ENCODE measurements at regions not wholly inside any gene's neighbourhood (a gene's known extent, or its start where the extent isn't known, plus 50 kb on each side); places are given as distances from the start of the nearest gene placed in this dataset.

DNA sequence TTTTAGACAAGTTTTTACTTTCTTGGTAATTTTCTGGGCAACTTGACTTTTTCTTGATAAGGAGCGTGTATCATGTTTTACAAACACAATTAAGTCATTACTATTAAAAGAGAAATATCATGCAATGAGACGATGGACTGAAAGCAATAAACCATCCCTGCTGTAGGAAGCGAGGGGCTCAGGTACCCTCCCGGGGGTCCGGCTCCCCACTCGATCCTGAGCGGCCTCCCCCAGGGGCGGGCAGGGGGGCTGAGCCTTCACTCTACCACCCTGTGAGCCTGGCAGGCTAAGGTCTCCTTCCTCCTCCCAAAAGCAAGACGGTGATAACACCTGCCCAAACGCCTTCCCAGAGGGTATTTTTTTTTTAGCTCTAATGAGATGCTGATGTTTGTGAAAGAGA, 51.8 kb upstream of the ADGRA1 start:
- no peaks in the 10 kb centered on the region for H3K4me1 ChIP-seq (ENCODE audit: control insufficient read depth in 1 of 2, insufficient read depth in 2 of 2, low read length in 2 of 2)
- no peak overlapping the region for H3K27ac ChIP-seq (ENCODE audit: low read depth, low read length)
- no peak overlapping the region for H2BK5ac ChIP-seq (ENCODE audit: low read depth, low read length, poor library complexity)
- no peak overlapping the region for H4K91ac ChIP-seq (ENCODE audit: low read depth, low read length)
- H3K79me2 ChIP-seq (ENCODE audit: control insufficient read depth, insufficient read depth, low read length, poor library complexity), result no peaks in the 10 kb centered on the region
- no peak overlapping the region for H3K14ac ChIP-seq (ENCODE audit: low read length)
- H3K9me3 ChIP-seq (ENCODE audit: insufficient read depth, low read depth, low read length), result no peaks in the 10 kb centered on the region
- no peak overlapping the region for H3K4me3 ChIP-seq (ENCODE audit: low read depth, low read length)
- no peak overlapping the region for H2BK12ac ChIP-seq (ENCODE audit: low read length)
- H2BK120ac ChIP-seq (ENCODE audit: insufficient read depth, low read length, poor library complexity), result no peak overlapping the region
- no peak overlapping the region for H3K4me2 ChIP-seq (ENCODE audit: low read length)
- no peak for DNase-seq
- H3K79me1 ChIP-seq (ENCODE audit: low read length), result no peaks in the 10 kb centered on the region
- no peak overlapping the region for H3K18ac ChIP-seq (ENCODE audit: low read length)
- H4K12ac ChIP-seq (ENCODE audit: low read depth, low read length), result no peak overlapping the region
- no peak overlapping the region for H2AK5ac ChIP-seq (ENCODE audit: low read length)
- H4K8ac ChIP-seq (ENCODE audit: low read depth, low read length), result no peak overlapping the region
- no peaks in the 10 kb centered on the region for H3K36me3 ChIP-seq (ENCODE audit: control insufficient read depth in 1 of 2, insufficient read depth in 2 of 2, low read length in 2 of 2)
- no peak overlapping the region for H3K9ac ChIP-seq (ENCODE audit: low read length)
- no peaks in the 10 kb centered on the region for H3K27me3 ChIP-seq (ENCODE audit: insufficient read depth, low read length)
- no peak overlapping the region for H2AFZ ChIP-seq (ENCODE audit: insufficient read depth, low read length, poor library complexity)
- no peak overlapping the region for H3K23ac ChIP-seq (ENCODE audit: low read length)
- no CpG with 5 or more reads among the region's 10 CpGs for WGBS (ENCODE audit: extremely low coverage, insufficient coverage, insufficient read length)
- H3K4ac ChIP-seq (ENCODE audit: low read depth, low read length), result no peak overlapping the region

DNA sequence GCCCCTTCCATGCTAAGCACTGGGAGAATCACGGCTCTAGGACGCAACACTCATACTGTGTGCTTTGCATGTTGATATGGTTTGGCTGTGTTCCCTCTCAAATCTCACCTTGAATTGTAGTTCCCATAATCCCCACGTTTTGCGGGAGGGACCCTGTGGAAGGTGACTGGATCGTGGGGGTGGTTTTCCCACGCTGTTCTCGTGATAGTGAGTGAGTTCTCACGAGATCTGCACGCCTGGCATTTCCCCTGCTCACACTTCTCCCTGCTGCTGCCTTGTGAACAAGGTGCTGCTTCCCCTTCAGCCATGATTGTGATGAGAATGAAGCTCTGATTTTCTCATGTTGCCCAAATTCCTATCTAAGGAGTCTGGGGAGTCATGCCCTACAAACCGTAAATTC, 53.0 kb upstream of the ADGRA1 start:
- Histone ChIP-seq H3K79me2 (ENCODE audit: control insufficient read depth, insufficient read depth, low read length, poor library complexity) (no peaks in the 10 kb centered on the region), H3K4ac (ENCODE audit: low read depth, low read length) (no peak overlapping the region), H3K4me1 (ENCODE audit: control insufficient read depth in 1 of 2, insufficient read depth in 2 of 2, low read length in 2 of 2) (no peaks in the 10 kb centered on the region), H3K9me3 (ENCODE audit: insufficient read depth, low read depth, low read length) (no peaks in the 10 kb centered on the region), H3K36me3 (ENCODE audit: control insufficient read depth in 1 of 2, insufficient read depth in 2 of 2, low read length in 2 of 2) (no peaks in the 10 kb centered on the region), H2AFZ (ENCODE audit: insufficient read depth, low read length, poor library complexity) (no peak overlapping the region), H2BK5ac (ENCODE audit: low read depth, low read length, poor library complexity) (no peak overlapping the region), H4K91ac (ENCODE audit: low read depth, low read length) (no peak overlapping the region), H3K4me2 (ENCODE audit: low read length) (no peak overlapping the region), H4K8ac (ENCODE audit: low read depth, low read length) (no peak overlapping the region), H3K9ac (ENCODE audit: low read length) (no peak overlapping the region), H2BK120ac (ENCODE audit: insufficient read depth, low read length, poor library complexity) (no peak overlapping the region), H3K79me1 (ENCODE audit: low read length) (no peaks in the 10 kb centered on the region), H3K14ac (ENCODE audit: low read length) (no peak overlapping the region), H4K12ac (ENCODE audit: low read depth, low read length) (no peak overlapping the region), H2BK12ac (ENCODE audit: low read length) (no peak overlapping the region), H3K4me3 (ENCODE audit: low read depth, low read length) (no peak overlapping the region), H3K27ac (ENCODE audit: low read depth, low read length) (no peak overlapping the region), H3K27me3 (ENCODE audit: insufficient read depth, low read length) (no peaks in the 10 kb centered on the region), H2AK5ac (ENCODE audit: low read length) (no peak overlapping the region), H3K18ac (ENCODE audit: low read length) (no peak overlapping the region), H3K23ac (ENCODE audit: low read length) (no peak overlapping the region)
- no peak for DNase-seq
- no CpG with 5 or more reads among the region's 10 CpGs for WGBS (ENCODE audit: extremely low coverage, insufficient coverage, insufficient read length)

DNA sequence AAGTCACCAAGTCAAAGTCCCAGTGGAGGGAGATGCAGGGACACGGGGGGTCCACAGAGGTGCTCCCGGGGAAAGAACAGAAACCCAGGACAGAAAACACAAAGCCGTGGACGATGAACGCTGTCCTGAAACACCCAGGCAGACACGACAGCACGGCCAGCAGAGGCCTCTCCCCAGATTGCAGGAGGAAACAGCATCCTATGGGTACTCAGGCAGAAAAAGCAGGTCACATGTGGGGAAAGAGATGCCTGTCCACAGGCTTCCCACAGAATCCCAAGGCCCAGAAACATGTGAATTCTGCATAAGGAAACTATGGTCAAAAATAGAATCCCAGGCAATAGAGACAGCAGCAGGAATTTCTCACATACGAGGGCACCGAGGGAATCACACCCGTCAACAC, 53.6 kb upstream of the ADGRA1 start:
- no peak for DNase-seq
- Histone ChIP-seq H3K14ac (ENCODE audit: low read length) (no peak overlapping the region), H3K4ac (ENCODE audit: low read depth, low read length) (no peak overlapping the region), H3K4me1 (ENCODE audit: control insufficient read depth in 1 of 2, insufficient read depth in 2 of 2, low read length in 2 of 2) (no peaks in the 10 kb centered on the region), H2BK12ac (ENCODE audit: low read length) (no peak overlapping the region), H4K12ac (ENCODE audit: low read depth, low read length) (no peak overlapping the region), H3K18ac (ENCODE audit: low read length) (no peak overlapping the region), H4K91ac (ENCODE audit: low read depth, low read length) (no peak overlapping the region), H3K36me3 (ENCODE audit: control insufficient read depth in 1 of 2, insufficient read depth in 2 of 2, low read length in 2 of 2) (no peaks in the 10 kb centered on the region), H3K23ac (ENCODE audit: low read length) (no peak overlapping the region), H3K27ac (ENCODE audit: low read depth, low read length) (no peak overlapping the region), H3K9me3 (ENCODE audit: insufficient read depth, low read depth, low read length) (no peaks in the 10 kb centered on the region), H3K79me2 (ENCODE audit: control insufficient read depth, insufficient read depth, low read length, poor library complexity) (no peaks in the 10 kb centered on the region), H3K79me1 (ENCODE audit: low read length) (no peaks in the 10 kb centered on the region), H2AK5ac (ENCODE audit: low read length) (no peak overlapping the region), H2BK5ac (ENCODE audit: low read depth, low read length, poor library complexity) (no peak overlapping the region), H3K27me3 (ENCODE audit: insufficient read depth, low read length) (no peaks in the 10 kb centered on the region), H3K9ac (ENCODE audit: low read length) (no peak overlapping the region), H3K4me2 (ENCODE audit: low read length) (no peak overlapping the region), H2BK120ac (ENCODE audit: insufficient read depth, low read length, poor library complexity) (no peak overlapping the region), H4K8ac (ENCODE audit: low read depth, low read length) (no peak overlapping the region), H2AFZ (ENCODE audit: insufficient read depth, low read length, poor library complexity) (no peak overlapping the region), H3K4me3 (ENCODE audit: low read depth, low read length) (no peak overlapping the region)
- WGBS (ENCODE audit: extremely low coverage, insufficient coverage, insufficient read length), result no CpG with 5 or more reads among the region's 10 CpGs

GRCh38 chr10:133033742-133034048, 54.0 kb upstream of the ADGRA1 start:
- no peaks in the 10 kb centered on the region for H3K9me3 ChIP-seq (ENCODE audit: insufficient read depth, low read depth, low read length)
- no peak overlapping the region for H2BK12ac ChIP-seq (ENCODE audit: low read length)
- no peak overlapping the region for H3K4ac ChIP-seq (ENCODE audit: low read depth, low read length)
- no peaks in the 10 kb centered on the region for H3K27me3 ChIP-seq (ENCODE audit: insufficient read depth, low read length)
- H3K79me2 ChIP-seq (ENCODE audit: control insufficient read depth, insufficient read depth, low read length, poor library complexity), result no peaks in the 10 kb centered on the region
- H3K4me2 ChIP-seq (ENCODE audit: low read length), result no peak overlapping the region
- no peak overlapping the region for H3K14ac ChIP-seq (ENCODE audit: low read length)
- no peak overlapping the region for H4K8ac ChIP-seq (ENCODE audit: low read depth, low read length)
- no peak overlapping the region for H2AK5ac ChIP-seq (ENCODE audit: low read length)
- H3K27ac ChIP-seq (ENCODE audit: low read depth, low read length), result no peak overlapping the region
- no peak overlapping the region for H4K91ac ChIP-seq (ENCODE audit: low read depth, low read length)
- no peak overlapping the region for H3K9ac ChIP-seq (ENCODE audit: low read length)
- H2AFZ ChIP-seq (ENCODE audit: insufficient read depth, low read length, poor library complexity), result no peak overlapping the region
- no peak overlapping the region for H4K12ac ChIP-seq (ENCODE audit: low read depth, low read length)
- whole genome bisulfite sequencing (ENCODE audit: extremely low coverage, insufficient coverage, insufficient read length), result no CpG with 5 or more reads among the region's 11 CpGs
- H3K18ac ChIP-seq (ENCODE audit: low read length), result no peak overlapping the region
- H3K4me3 ChIP-seq (ENCODE audit: low read depth, low read length), result no peak overlapping the region
- no peaks in the 10 kb centered on the region for H3K79me1 ChIP-seq (ENCODE audit: low read length)
- H2BK120ac ChIP-seq (ENCODE audit: insufficient read depth, low read length, poor library complexity), result no peak overlapping the region
- no peaks in the 10 kb centered on the region for H3K4me1 ChIP-seq (ENCODE audit: control insufficient read depth in 1 of 2, insufficient read depth in 2 of 2, low read length in 2 of 2)
- H3K36me3 ChIP-seq (ENCODE audit: control insufficient read depth in 1 of 2, insufficient read depth in 2 of 2, low read length in 2 of 2), result no peaks in the 10 kb centered on the region
- no peak overlapping the region for H3K23ac ChIP-seq (ENCODE audit: low read length)
- H2BK5ac ChIP-seq (ENCODE audit: low read depth, low read length, poor library complexity), result no peak overlapping the region
- DNase-seq, result no peak

Data from trophoblast cell (in vitro differentiated cells and primary cell).